ENCODE measurements at regions not wholly inside any gene's neighbourhood (a gene's known extent, or its start where the extent isn't known, plus 50 kb on each side); places are given as distances from the start of the nearest gene placed in this dataset.
"Not testable (repeated sequence)": the region's sequence is repeated elsewhere in the genome, so short reads cannot be mapped to it uniquely, and the experiment has no call there.

GRCh38 chr13:90726375-90726774 is 621.1 kb upstream of the MIR17HG start:
- no peak for DNase-seq

GRCh38 chr13:90732049-90732448 is 615.4 kb upstream of the MIR17HG start:
- no peak for DNase-seq

- not testable (repeated sequence) for DNase-seq
Measured at GRCh38 chr13:90734497-90734896, 613.0 kb upstream of the MIR17HG start.

GRCh38 chr13:90738881-90739280 is 608.6 kb upstream of the MIR17HG start:
- DNase-seq, result no peak

GRCh38 chr13:90740099-90740498 is 607.4 kb upstream of the MIR17HG start:
- DNase-seq, result no peak

GRCh38 chr13:90742381-90742780 is 605.1 kb upstream of the MIR17HG start:
- no peak for DNase-seq

- no peak for DNase-seq
Measured at GRCh38 chr13:90746230-90746629, 601.3 kb upstream of the MIR17HG start.

- DNase-seq, result no peak
Measured at GRCh38 chr13:90750021-90750420, 597.5 kb upstream of the MIR17HG start.

GRCh38 chr13:90751026-90751425 is 596.5 kb upstream of the MIR17HG start:
- DNase-seq, result no peak

- no peak for DNase-seq
Measured at GRCh38 chr13:90752070-90752469, 595.4 kb upstream of the MIR17HG start.

GRCh38 chr13:90757127-90757680 is 590.3 kb upstream of the MIR17HG start:
- no peak for DNase-seq

- DNase-seq, result no peak
Measured at GRCh38 chr13:90760639-90761038, 586.8 kb upstream of the MIR17HG start.

- DNase-seq, result no peak
Measured at GRCh38 chr13:90763476-90764150, 583.9 kb upstream of the MIR17HG start.

GRCh38 chr13:90766386-90766902 is 581.0 kb upstream of the MIR17HG start:
- DNase-seq, result no peak

GRCh38 chr13:90768116-90768515 is 579.4 kb upstream of the MIR17HG start:
- DNase-seq, result no peak

GRCh38 chr13:90769387-90769786 is 578.1 kb upstream of the MIR17HG start:
- DNase-seq, result no peak

GRCh38 chr13:90770334-90770733 is 577.2 kb upstream of the MIR17HG start:
- DNase-seq, result no peak

- DNase-seq, result no peak
Measured at GRCh38 chr13:90773681-90774080, 573.8 kb upstream of the MIR17HG start.

GRCh38 chr13:90776051-90776748 is 571.3 kb upstream of the MIR17HG start:
- DNase-seq, result no peak

GRCh38 chr13:90783273-90783672 is 564.2 kb upstream of the MIR17HG start:
- DNase-seq, result no peak

- no peak for DNase-seq
Measured at GRCh38 chr13:90787007-90787406, 560.5 kb upstream of the MIR17HG start.

GRCh38 chr13:90792335-90792734 is 555.2 kb upstream of the MIR17HG start:
- no peak for DNase-seq

- DNase-seq, result no peak
Measured at GRCh38 chr13:90793261-90793820, 554.1 kb upstream of the MIR17HG start.

GRCh38 chr13:90796474-90796873 is 551.0 kb upstream of the MIR17HG start:
- no peak for DNase-seq
